ENCODE measurements at regions not wholly inside any gene's neighbourhood (a gene's known extent, or its start where the extent isn't known, plus 50 kb on each side); places are given as distances from the start of the nearest gene placed in this dataset.

- intact Hi-C loops (cut with DNase I; ENCODE audit: low total_unique reads) = no loop called here
- no peaks in the 10 kb centered on the region for H3K4me1 ChIP-seq
- DNase-seq = no peak
- H3K4me3 ChIP-seq = no peak overlapping the region
- no peaks in the 10 kb centered on the region for H3K27me3 ChIP-seq
- no peak for TF ChIP-seq CTCF (IDR thresholded peaks at IDR 0.05)
- no peak for TF ChIP-seq POLR2A (IDR thresholded peaks at IDR 0.05)
- no peak overlapping the region for H3K27ac ChIP-seq
- H3K9me3 ChIP-seq = no peaks in the 10 kb centered on the region
- no peaks in the 10 kb centered on the region for H3K36me3 ChIP-seq
These were observed 488.2 kb upstream of the NRG3 start for GRCh38 chr10:81386817-81387216.

- intact Hi-C loops (cut with DNase I; ENCODE audit: low total_unique reads) = no loop called here
- H3K27me3 ChIP-seq = no peaks in the 10 kb centered on the region
- no peaks in the 10 kb centered on the region for H3K9me3 ChIP-seq
- TF ChIP-seq POLR2A (IDR thresholded peaks at IDR 0.05) = no peak
- TF ChIP-seq CTCF (IDR thresholded peaks at IDR 0.05) = no peak
- DNase-seq = no peak
- no peaks in the 10 kb centered on the region for H3K36me3 ChIP-seq
- no peak overlapping the region for H3K4me3 ChIP-seq
- H3K4me1 ChIP-seq = no peaks in the 10 kb centered on the region
- no peak overlapping the region for H3K27ac ChIP-seq
These were observed 471.5 kb upstream of the NRG3 start for GRCh38 chr10:81403451-81403850.

GRCh38 chr10:81405399-81405798, 469.6 kb upstream of the NRG3 start:
- no peaks in the 10 kb centered on the region for H3K4me1 ChIP-seq
- no peaks in the 10 kb centered on the region for H3K36me3 ChIP-seq
- TF ChIP-seq POLR2A (IDR thresholded peaks at IDR 0.05) = no peak
- TF ChIP-seq CTCF (IDR thresholded peaks at IDR 0.05) = no peak
- H3K27me3 ChIP-seq = no peaks in the 10 kb centered on the region
- no peak overlapping the region for H3K4me3 ChIP-seq
- no peak for DNase-seq
- H3K9me3 ChIP-seq = no peaks in the 10 kb centered on the region
- no peak overlapping the region for H3K27ac ChIP-seq
- intact Hi-C loops (cut with DNase I; ENCODE audit: low total_unique reads) = no loop called here

GRCh38 chr10:81414038-81414437, 461.0 kb upstream of the NRG3 start:
- no peaks in the 10 kb centered on the region for H3K9me3 ChIP-seq
- no peaks in the 10 kb centered on the region for H3K36me3 ChIP-seq
- DNase-seq = no peak
- intact Hi-C loops (cut with DNase I; ENCODE audit: low total_unique reads) = no loop called here
- TF ChIP-seq POLR2A (IDR thresholded peaks at IDR 0.05) (no peak), CTCF (IDR thresholded peaks at IDR 0.05) (no peak)
- no peaks in the 10 kb centered on the region for H3K27me3 ChIP-seq
- H3K4me3 ChIP-seq = no peak overlapping the region
- H3K4me1 ChIP-seq = no peaks in the 10 kb centered on the region
- H3K27ac ChIP-seq = no peak overlapping the region

- intact Hi-C loops (cut with DNase I; ENCODE audit: low total_unique reads) = no loop called here
- TF ChIP-seq CTCF (IDR thresholded peaks at IDR 0.05) = no peak
- no peak for TF ChIP-seq POLR2A (IDR thresholded peaks at IDR 0.05)
- no peaks in the 10 kb centered on the region for H3K9me3 ChIP-seq
These were observed 448.3 kb upstream of the NRG3 start for GRCh38 chr10:81426722-81427121.

More at GRCh38 chr10:81426722-81427121, 448.3 kb upstream of the NRG3 start:
- Histone ChIP-seq H3K27ac (no peak overlapping the region), H3K36me3 (no peaks in the 10 kb centered on the region), H3K27me3 (no peaks in the 10 kb centered on the region), H3K4me3 (no peak overlapping the region), H3K4me1 (no peaks in the 10 kb centered on the region)
- no peak for DNase-seq

Measured in uterus (tissue), 3 donors.